Hepatocyte (in vitro differentiated cells): ENCODE measurements at regions not wholly inside any gene's neighbourhood (a gene's known extent, or its start where the extent isn't known, plus 50 kb on each side); places are given as distances from the start of the nearest gene placed in this dataset.
"Not testable (repeated sequence)": the region's sequence is repeated elsewhere in the genome, so short reads cannot be mapped to it uniquely, and the experiment has no call there.

ENCODE experiments used
- DNase-seq: peaks from one replicate; pipeline ENCODE4 v3.0.0-alpha.2; 2016; ENCODE audit warnings: low spot score
- H2AFZ ChIP-seq: fragments of 200-600 bp; sonication (generic); 2 replicates; pipeline ENCODE4 v1.6.0; 2016; ENCODE audit warnings: antibody characterized with exemption, mild to moderate bottlenecking
- H3K27ac ChIP-seq: fragments of 200-600 bp; sonication (generic); 2 replicates; pipeline ENCODE4 v1.5.1; 2016; ENCODE audit warnings: mild to moderate bottlenecking
- H3K27me3 ChIP-seq: fragments of 200-600 bp; sonication (generic); 2 replicates; pipeline ENCODE4 v1.6.1; 2016
- H3K36me3 ChIP-seq: fragments of 200-600 bp; sonication (generic); replicated peaks from 2 replicates; pipeline ENCODE4 v1.5.1; 2016; ENCODE audit warnings: low read depth; ENCODE audit not compliant: insufficient read depth
- H3K4me1 ChIP-seq: fragments of 200-600 bp; sonication (generic); 2 replicates; pipeline ENCODE4 v1.5.1; 2016; ENCODE audit warnings: mild to moderate bottlenecking, moderate library complexity; ENCODE audit not compliant: insufficient read depth
- H3K4me2 ChIP-seq: fragments of 200-600 bp; sonication (generic); 2 replicates; pipeline ENCODE4 v1.6.0; 2016
- H3K4me3 ChIP-seq: fragments of 200-600 bp; sonication (generic); 2 replicates; pipeline ENCODE4 v1.5.1; 2016; ENCODE audit warnings: mild to moderate bottlenecking
- H3K79me2 ChIP-seq: fragments of 200-600 bp; sonication (generic); 2 replicates; pipeline ENCODE4 v1.6.0; 2017; ENCODE audit warnings: mild to moderate bottlenecking
- H3K9me2 ChIP-seq: fragments of 200-600 bp; sonication (generic); replicated peaks from 2 replicates; pipeline ENCODE4 v1.6.0; 2017; ENCODE audit warnings: mild to moderate bottlenecking; ENCODE audit not compliant: insufficient read depth
- H3K9me3 ChIP-seq: fragments of 200-600 bp; sonication (generic); 2 replicates; pipeline ENCODE4 v1.5.1; 2016; ENCODE audit warnings: low read depth, mild to moderate bottlenecking
- H4K20me1 ChIP-seq: fragments of 200-600 bp; sonication (generic); 2 replicates; pipeline ENCODE4 v1.6.0; 2016; ENCODE audit warnings: mild to moderate bottlenecking; ENCODE audit not compliant: insufficient read depth, poor library complexity, severe bottlenecking
- EZH2 ChIP-seq: fragments of 200-600 bp; sonication (generic); IDR thresholded peaks from 2 replicates; pipeline ENCODE4 v1.6.1; 2016; ENCODE audit warnings: antibody characterized with exemption, mild to moderate bottlenecking, borderline replicate concordance
- EZH2phosphoT487 ChIP-seq: fragments of 200-600 bp; sonication (generic); IDR thresholded peaks from one replicate; pipeline ENCODE4 v1.6.1; 2018; ENCODE audit warnings: antibody characterized with exemption, mild to moderate bottlenecking, low read depth, moderate library complexity; ENCODE audit not compliant: unreplicated experiment, severe bottlenecking
- WGBS: methylation state at CpG from one replicate; pipeline ENCODE4 v1.1.6; 2016; ENCODE audit warnings: low lambda C conversion rate; ENCODE audit errors: missing lambda C conversion rate; 5-methylcytosine and 5-hydroxymethylcytosine counted together
- TF ChIP-seq, protein P1 (sequence below): fragments of 200-600 bp; sonication (generic); IDR thresholded peaks from 2 replicates; pipeline ENCODE4 v1.5.1; 2016; ENCODE audit warnings: antibody characterized with exemption, mild to moderate bottlenecking; ENCODE audit not compliant: poor library complexity

DNA sequence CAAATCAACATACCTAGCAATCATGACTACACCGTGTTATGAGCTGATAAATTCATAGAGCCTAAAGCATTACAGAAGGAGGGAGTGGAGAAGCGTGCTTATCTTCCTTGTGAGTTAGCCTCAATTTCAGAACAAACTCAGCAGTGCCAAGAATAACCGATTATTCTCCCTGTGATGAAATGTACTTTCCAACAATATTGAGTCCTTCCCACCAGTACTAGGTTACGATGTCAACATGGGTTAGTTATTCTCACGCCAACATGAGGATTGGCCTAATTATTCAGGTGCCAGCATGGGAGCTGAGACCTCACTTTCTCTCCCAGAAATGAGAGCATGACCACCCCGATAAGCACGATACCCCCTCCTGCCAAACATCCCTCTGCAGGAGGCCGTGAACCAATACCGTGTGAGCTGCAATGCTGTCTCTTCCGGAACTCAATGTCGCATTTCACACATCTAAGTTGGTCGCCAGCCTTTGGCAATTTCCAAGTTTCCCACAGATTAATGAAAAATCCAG, 193.7 kb downstream of the ENC1 start:
- Histone ChIP-seq H3K4me3 (no peak overlapping the region), H3K9me3 (no peaks in the 10 kb centered on the region), H3K79me2 (no peaks in the 10 kb centered on the region), H2AFZ (no peak overlapping the region), H3K27me3 (no peaks in the 10 kb centered on the region), H3K9me2 (no peaks in the 10 kb centered on the region), H3K36me3 (no peaks in the 10 kb centered on the region), H3K27ac (no peak overlapping the region), H3K4me2 (no peak overlapping the region), H4K20me1 (no peaks in the 10 kb centered on the region), H3K4me1 (peaks cover 8% of the 10 kb centered on the region)
- no peak for DNase-seq
- 90% methylated on average over 12 of the region's 12 CpGs for WGBS
- TF ChIP-seq EZH2 = no peak
- TF ChIP-seq EZH2phosphoT487 = no peak
- TF ChIP-seq, protein P1, sequence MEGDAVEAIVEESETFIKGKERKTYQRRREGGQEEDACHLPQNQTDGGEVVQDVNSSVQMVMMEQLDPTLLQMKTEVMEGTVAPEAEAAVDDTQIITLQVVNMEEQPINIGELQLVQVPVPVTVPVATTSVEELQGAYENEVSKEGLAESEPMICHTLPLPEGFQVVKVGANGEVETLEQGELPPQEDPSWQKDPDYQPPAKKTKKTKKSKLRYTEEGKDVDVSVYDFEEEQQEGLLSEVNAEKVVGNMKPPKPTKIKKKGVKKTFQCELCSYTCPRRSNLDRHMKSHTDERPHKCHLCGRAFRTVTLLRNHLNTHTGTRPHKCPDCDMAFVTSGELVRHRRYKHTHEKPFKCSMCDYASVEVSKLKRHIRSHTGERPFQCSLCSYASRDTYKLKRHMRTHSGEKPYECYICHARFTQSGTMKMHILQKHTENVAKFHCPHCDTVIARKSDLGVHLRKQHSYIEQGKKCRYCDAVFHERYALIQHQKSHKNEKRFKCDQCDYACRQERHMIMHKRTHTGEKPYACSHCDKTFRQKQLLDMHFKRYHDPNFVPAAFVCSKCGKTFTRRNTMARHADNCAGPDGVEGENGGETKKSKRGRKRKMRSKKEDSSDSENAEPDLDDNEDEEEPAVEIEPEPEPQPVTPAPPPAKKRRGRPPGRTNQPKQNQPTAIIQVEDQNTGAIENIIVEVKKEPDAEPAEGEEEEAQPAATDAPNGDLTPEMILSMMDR = no peak

GRCh38 chr5:74442466-74442865, 198.1 kb downstream of the ENC1 start:
- TF ChIP-seq, protein P1 = no peak
- TF ChIP-seq EZH2phosphoT487 = no peak
- TF ChIP-seq EZH2 = no peak

DNA sequence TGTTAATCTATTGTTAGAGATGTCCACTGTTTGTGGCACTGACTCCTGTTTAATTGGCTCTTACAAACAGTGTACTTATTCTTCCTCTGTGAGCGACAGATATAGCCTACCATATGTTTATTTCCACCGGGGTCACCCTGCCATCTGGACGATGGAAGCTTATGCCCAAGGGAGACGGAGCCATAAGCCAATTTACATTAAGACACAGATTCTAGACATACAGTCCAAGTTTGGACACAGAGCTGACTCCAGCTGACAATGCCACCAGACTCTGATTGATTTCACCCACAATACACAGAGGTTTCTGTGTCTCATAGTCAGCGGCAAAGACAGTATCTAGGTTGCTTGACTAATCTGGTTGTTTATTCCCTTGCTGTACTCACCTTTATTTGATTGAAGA, 198.9 kb downstream of the ENC1 start:
- no peaks in the 10 kb centered on the region for H3K27me3 ChIP-seq
- 65% methylated on average over 5 of the region's 5 CpGs for WGBS
- no peak overlapping the region for H3K27ac ChIP-seq
- no peak overlapping the region for H3K4me3 ChIP-seq
- peaks cover 8% of the 10 kb centered on the region for H3K4me1 ChIP-seq
- H3K79me2 ChIP-seq = no peaks in the 10 kb centered on the region
- TF ChIP-seq, protein P1 = no peak
- TF ChIP-seq EZH2 (no peak), EZH2phosphoT487 (no peak)
- H3K9me2 ChIP-seq = no peaks in the 10 kb centered on the region
- H2AFZ ChIP-seq = no peak overlapping the region
- H3K4me2 ChIP-seq = no peak overlapping the region
- DNase-seq = no peak
- no peaks in the 10 kb centered on the region for H4K20me1 ChIP-seq
- no peaks in the 10 kb centered on the region for H3K9me3 ChIP-seq
- no peaks in the 10 kb centered on the region for H3K36me3 ChIP-seq

More at GRCh38 chr5:74442466-74442865, 198.1 kb downstream of the ENC1 start:
- Histone ChIP-seq H3K79me2 (no peaks in the 10 kb centered on the region), H3K9me2 (no peaks in the 10 kb centered on the region), H3K4me2 (no peak overlapping the region), H2AFZ (no peak overlapping the region), H3K27ac (no peak overlapping the region), H3K4me1 (peaks cover 8% of the 10 kb centered on the region), H3K4me3 (no peak overlapping the region), H4K20me1 (no peaks in the 10 kb centered on the region), H3K27me3 (no peaks in the 10 kb centered on the region), H3K36me3 (no peaks in the 10 kb centered on the region), H3K9me3 (no peaks in the 10 kb centered on the region)
- no peak for DNase-seq
- WGBS = 17% methylated on average over 3 of the region's 3 CpGs

GRCh38 chr5:74440341-74440740, 200.2 kb downstream of the ENC1 start:
- no peak overlapping the region for H3K4me2 ChIP-seq
- H2AFZ ChIP-seq = no peak overlapping the region
- H3K27ac ChIP-seq = no peak overlapping the region
- no peaks in the 10 kb centered on the region for H3K27me3 ChIP-seq
- DNase-seq = no peak
- TF ChIP-seq, protein P1 = no peak
- TF ChIP-seq EZH2 (no peak), EZH2phosphoT487 (no peak)
- H3K4me3 ChIP-seq = no peak overlapping the region
- H3K9me2 ChIP-seq = no peaks in the 10 kb centered on the region
- no peaks in the 10 kb centered on the region for H3K79me2 ChIP-seq
- H4K20me1 ChIP-seq = no peaks in the 10 kb centered on the region
- no peaks in the 10 kb centered on the region for H3K36me3 ChIP-seq
- H3K9me3 ChIP-seq = no peaks in the 10 kb centered on the region
- peaks cover 8% of the 10 kb centered on the region for H3K4me1 ChIP-seq
- WGBS = 92% methylated on average over 2 of the region's 2 CpGs

DNA sequence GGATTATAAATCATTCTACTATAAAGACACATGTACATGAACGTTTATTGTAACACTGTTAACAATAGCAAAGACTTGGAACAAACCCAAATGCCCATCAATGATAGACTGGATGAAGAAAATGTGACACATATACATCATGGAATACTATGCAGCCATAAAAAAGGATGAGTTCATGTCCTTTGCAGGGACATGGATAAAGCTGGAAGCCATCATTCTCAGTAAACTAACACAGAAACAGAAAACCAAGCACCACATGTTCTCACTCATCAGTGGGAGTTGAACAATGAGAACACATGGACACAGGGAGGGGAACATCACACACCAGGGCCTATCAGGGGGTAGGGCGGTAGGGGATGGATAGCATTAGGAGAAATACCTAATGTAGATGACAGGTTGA, 202.7 kb downstream of the ENC1 start:
- H2AFZ ChIP-seq, H3K4me3 ChIP-seq, H3K27me3 ChIP-seq, H3K36me3 ChIP-seq, H3K9me3 ChIP-seq, H3K79me2 ChIP-seq, H3K27ac ChIP-seq, DNase-seq, H3K9me2 ChIP-seq, H3K4me2 ChIP-seq, H4K20me1 ChIP-seq: not testable (repeated sequence)
- WGBS = 90% methylated on average over 2 of the region's 2 CpGs
- H3K4me1 ChIP-seq = peaks cover 11% of the 10 kb centered on the region
